Peyer's patch (tissue), 4 donors: ENCODE measurements at regions not wholly inside any gene's neighbourhood (a gene's known extent, or its start where the extent isn't known, plus 50 kb on each side); places are given as distances from the start of the nearest gene placed in this dataset.
"Not testable (repeated sequence)": the region's sequence is repeated elsewhere in the genome, so short reads cannot be mapped to it uniquely, and the experiment has no call there.

Experiments
- DNase-seq, 3 donors: peaks; one replicate each; pipeline ENCODE4 v3.0.0-alpha.2; 2017 to 2019
- H3K27ac ChIP-seq, 4 donors: fragments of 200-600 bp; sonication (generic); one replicate each; pipeline ENCODE4 v1.5.1; 2016 to 2019
- H3K27me3 ChIP-seq, 2 donors: fragments of 200-600 bp; sonication (generic); one replicate each; pipeline ENCODE4 v1.5.1; 2019
- H3K36me3 ChIP-seq, 3 donors: fragments of 200-600 bp; sonication (generic); one replicate each; pipeline ENCODE4 v1.5.1; 2016 to 2019
- H3K4me1 ChIP-seq, 4 donors: fragments of 200-600 bp; sonication (generic); one replicate each; pipeline ENCODE4 v1.5.1; 2016 to 2019
- H3K4me3 ChIP-seq, 4 donors: fragments of 200-600 bp; sonication (generic); 1 replicate in 3 of 4; 2 replicates in 1 of 4; pipeline ENCODE4 v1.5.1; 2016 to 2019; ENCODE audit warnings: mild to moderate bottlenecking in 1 of 4
- H3K9me3 ChIP-seq, 4 donors: fragments of 200-600 bp; sonication (generic); one replicate each; pipeline ENCODE4 v1.5.1; 2016 to 2019; ENCODE audit warnings: mild to moderate bottlenecking in 1 of 4
- CTCF ChIP-seq, 6 experiments: fragments of 450-650 bp in 4 of 6; fragments of 200-600 bp in 2 of 6; sonication (generic) in 1 of 6; IDR thresholded peaks; one replicate each; pipeline ENCODE4 v1.5.1; 2017 to 2019; ENCODE audit warnings: antibody characterized with exemption in 6 of 6, mild to moderate bottlenecking in 3 of 6, moderate library complexity in 1 of 6
- POLR2A ChIP-seq, 2 donors: fragments of 450-650 bp; IDR thresholded peaks; one replicate each; pipeline ENCODE4 v1.5.1; 2017; ENCODE audit warnings: antibody characterized with exemption in 2 of 2, mild to moderate bottlenecking in 2 of 2, moderate library complexity in 2 of 2

GRCh38 chr16:59113004-59113670 is 379.0 kb upstream of the GOT2 start:
- no peak overlapping the region for H3K4me3 ChIP-seq
- no peaks in the 10 kb centered on the region for H3K36me3 ChIP-seq
- no peak for TF ChIP-seq POLR2A (IDR thresholded peaks at IDR 0.05)
- no peak for TF ChIP-seq CTCF (IDR thresholded peaks at IDR 0.05)
- no peaks in the 10 kb centered on the region for H3K27me3 ChIP-seq
- no peaks in the 10 kb centered on the region for H3K4me1 ChIP-seq
- peaks cover 0 to 5% (median 0%) of the 10 kb centered on the region in 4 donors for H3K9me3 ChIP-seq
- no peak for DNase-seq
- H3K27ac ChIP-seq: no peak overlapping the region

GRCh38 chr16:59111280-59111679 is 377.2 kb upstream of the GOT2 start:
- Histone ChIP-seq H3K36me3 (no peaks in the 10 kb centered on the region), H3K4me3 (no peak overlapping the region), H3K27ac (no peak overlapping the region), H3K27me3 (no peaks in the 10 kb centered on the region), H3K9me3 (peaks cover 0 to 5% (median 0%) of the 10 kb centered on the region in 4 donors), H3K4me1 (no peaks in the 10 kb centered on the region)
- TF ChIP-seq POLR2A (IDR thresholded peaks at IDR 0.05) (no peak), CTCF (IDR thresholded peaks at IDR 0.05) (no peak)
- DNase-seq: no peak

- no peak for DNase-seq
These were observed 374.3 kb upstream of the GOT2 start for GRCh38 chr16:59108374-59108773.

GRCh38 chr16:59096682-59097081 is 362.6 kb upstream of the GOT2 start:
- not testable (repeated sequence) for H3K36me3 ChIP-seq, H3K4me3 ChIP-seq, DNase-seq, H3K27me3 ChIP-seq, H3K9me3 ChIP-seq, H3K27ac ChIP-seq, H3K4me1 ChIP-seq

More at GRCh38 chr16:59108374-59108773, 374.3 kb upstream of the GOT2 start:
- Histone ChIP-seq H3K9me3 (peaks cover 0 to 5% (median 0%) of the 10 kb centered on the region in 4 donors), H3K27me3 (no peaks in the 10 kb centered on the region), H3K36me3 (no peaks in the 10 kb centered on the region), H3K4me1 (no peaks in the 10 kb centered on the region), H3K27ac (no peak overlapping the region), H3K4me3 (no peak overlapping the region)
- TF ChIP-seq CTCF (IDR thresholded peaks at IDR 0.05) (no peak), POLR2A (IDR thresholded peaks at IDR 0.05) (no peak)

GRCh38 chr16:59090541-59090940 is 356.4 kb upstream of the GOT2 start:
- H3K4me1 ChIP-seq: no peaks in the 10 kb centered on the region
- no peak overlapping the region for H3K27ac ChIP-seq
- no peaks in the 10 kb centered on the region for H3K9me3 ChIP-seq
- no peaks in the 10 kb centered on the region for H3K27me3 ChIP-seq
- no peak for DNase-seq
- H3K36me3 ChIP-seq: no peaks in the 10 kb centered on the region
- no peak overlapping the region for H3K4me3 ChIP-seq
- TF ChIP-seq CTCF (IDR thresholded peaks at IDR 0.05): no peak
- no peak for TF ChIP-seq POLR2A (IDR thresholded peaks at IDR 0.05)

GRCh38 chr16:59088431-59088830 is 354.3 kb upstream of the GOT2 start:
- Histone ChIP-seq H3K36me3 (no peaks in the 10 kb centered on the region), H3K4me1 (no peaks in the 10 kb centered on the region), H3K4me3 (no peak overlapping the region), H3K9me3 (no peaks in the 10 kb centered on the region), H3K27me3 (no peaks in the 10 kb centered on the region), H3K27ac (no peak overlapping the region)
- TF ChIP-seq CTCF (IDR thresholded peaks at IDR 0.05) (no peak), POLR2A (IDR thresholded peaks at IDR 0.05) (no peak)
- DNase-seq: no peak
